Middle frontal gyrus (tissue), 1 donor: ENCODE measurements at regions not wholly inside any gene's neighbourhood (a gene's known extent, or its start where the extent isn't known, plus 50 kb on each side); places are given as distances from the start of the nearest gene placed in this dataset.
"Not testable (repeated sequence)": the region's sequence is repeated elsewhere in the genome, so short reads cannot be mapped to it uniquely, and the experiment has no call there.

ENCODE experiments used
- DNase-seq: peaks from one replicate; pipeline ENCODE4 v3.0.0-alpha.2; 2015; ENCODE audit warnings: low spot score; ENCODE audit errors: extremely low spot score

DNA sequence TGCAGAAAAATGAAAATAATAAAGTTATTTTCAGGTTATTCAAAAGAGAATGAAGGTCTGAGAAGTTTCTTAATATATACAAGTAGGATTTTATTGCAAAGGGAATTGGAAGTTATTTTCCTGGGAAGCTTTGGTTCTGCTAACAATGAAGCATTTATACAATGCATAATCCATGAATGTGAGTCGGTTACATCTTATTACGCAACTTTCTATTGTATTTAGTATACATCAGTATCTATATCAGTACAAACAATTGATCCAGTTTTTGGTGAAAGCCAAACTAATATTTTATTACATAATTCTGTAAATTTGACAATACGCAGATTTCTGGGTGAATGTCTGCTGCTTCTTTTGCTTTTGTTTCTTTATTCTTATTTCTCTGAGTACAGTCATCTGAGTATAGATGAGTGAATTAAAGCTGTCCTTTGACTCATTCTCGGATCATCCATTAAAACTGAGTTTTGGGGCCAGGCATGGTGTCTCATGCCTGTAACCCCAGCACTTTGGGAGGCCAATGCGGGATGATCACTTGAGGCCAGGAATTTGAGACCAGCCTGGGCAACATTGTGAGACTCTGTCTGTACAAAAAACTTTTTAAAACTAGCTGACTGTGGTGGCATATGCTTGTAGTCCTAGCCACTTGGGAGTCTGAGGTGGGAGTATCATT, 108.5 kb downstream of the SOCS6 start:
- DNase-seq: no peak

- DNase-seq: not testable (repeated sequence)
Observed at GRCh38 chr18:70395771-70396170, 106.9 kb downstream of the SOCS6 start.

- DNase-seq: no peak
Observed at GRCh38 chr18:70394672-70395071, 105.8 kb downstream of the SOCS6 start.

GRCh38 chr18:70390371-70391090, 101.7 kb downstream of the SOCS6 start:
- no peak for DNase-seq

DNA sequence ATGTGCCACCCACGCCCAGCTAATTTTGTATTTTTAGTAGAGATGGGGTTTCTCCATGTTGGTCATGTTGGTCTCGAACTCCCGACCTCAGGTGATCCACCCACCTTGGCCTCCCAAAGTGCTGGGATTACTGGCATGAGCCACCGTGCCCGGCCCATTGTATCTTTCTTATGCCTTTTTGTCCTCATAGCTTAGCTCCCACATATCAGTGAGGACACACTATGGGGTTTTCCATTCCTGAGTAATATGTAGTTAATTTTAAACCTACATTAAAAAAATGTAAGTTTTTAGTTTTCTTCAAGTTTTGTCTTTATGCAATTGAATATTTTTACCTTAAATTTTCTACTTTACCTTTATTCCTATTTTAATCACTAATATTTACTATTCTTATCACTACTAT, 100.2 kb downstream of the SOCS6 start:
- not testable (repeated sequence) for DNase-seq

DNA sequence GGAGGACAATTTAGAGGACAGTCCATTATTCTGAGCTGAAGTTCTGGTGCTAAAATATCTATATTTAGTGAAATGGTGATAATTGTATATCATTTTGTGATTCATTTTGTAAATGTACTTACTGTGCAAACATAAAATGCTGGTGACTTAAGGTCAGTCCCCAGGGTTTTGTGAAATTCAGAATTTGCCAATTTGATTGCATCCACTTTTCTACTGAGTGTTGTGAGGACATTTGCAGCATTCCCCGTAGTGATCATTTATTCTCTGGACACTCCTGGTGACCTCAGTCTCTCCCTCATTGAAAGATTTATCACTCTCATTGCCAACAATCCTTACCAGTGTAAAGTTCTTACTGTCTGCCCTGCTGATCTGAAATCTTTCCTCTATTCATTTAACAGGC, 98.2 kb downstream of the SOCS6 start:
- no peak for DNase-seq

DNA sequence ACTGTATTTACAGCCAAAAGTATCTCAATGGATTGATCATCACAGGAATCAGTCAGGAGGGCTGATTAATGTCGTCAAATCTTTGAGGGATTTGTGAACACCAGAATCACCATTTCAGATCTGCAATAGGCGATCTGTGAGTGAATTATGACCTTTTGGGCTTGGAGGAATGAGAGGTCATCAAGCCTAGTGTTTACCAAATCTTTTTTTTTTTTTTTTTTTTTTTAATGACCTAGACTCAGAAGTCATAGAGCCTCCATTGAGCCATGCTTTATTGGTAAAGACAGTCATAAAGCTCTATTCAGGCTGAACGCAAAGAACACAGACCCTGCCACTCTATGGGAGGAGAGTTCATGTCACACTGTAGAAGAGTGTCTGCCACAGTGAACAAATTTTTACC, 97.7 kb downstream of the SOCS6 start:
- no peak for DNase-seq

GRCh38 chr18:70385474-70385873, 96.6 kb downstream of the SOCS6 start:
- DNase-seq: no peak

GRCh38 chr18:70384181-70384790, 95.4 kb downstream of the SOCS6 start:
- DNase-seq: no peak

DNA sequence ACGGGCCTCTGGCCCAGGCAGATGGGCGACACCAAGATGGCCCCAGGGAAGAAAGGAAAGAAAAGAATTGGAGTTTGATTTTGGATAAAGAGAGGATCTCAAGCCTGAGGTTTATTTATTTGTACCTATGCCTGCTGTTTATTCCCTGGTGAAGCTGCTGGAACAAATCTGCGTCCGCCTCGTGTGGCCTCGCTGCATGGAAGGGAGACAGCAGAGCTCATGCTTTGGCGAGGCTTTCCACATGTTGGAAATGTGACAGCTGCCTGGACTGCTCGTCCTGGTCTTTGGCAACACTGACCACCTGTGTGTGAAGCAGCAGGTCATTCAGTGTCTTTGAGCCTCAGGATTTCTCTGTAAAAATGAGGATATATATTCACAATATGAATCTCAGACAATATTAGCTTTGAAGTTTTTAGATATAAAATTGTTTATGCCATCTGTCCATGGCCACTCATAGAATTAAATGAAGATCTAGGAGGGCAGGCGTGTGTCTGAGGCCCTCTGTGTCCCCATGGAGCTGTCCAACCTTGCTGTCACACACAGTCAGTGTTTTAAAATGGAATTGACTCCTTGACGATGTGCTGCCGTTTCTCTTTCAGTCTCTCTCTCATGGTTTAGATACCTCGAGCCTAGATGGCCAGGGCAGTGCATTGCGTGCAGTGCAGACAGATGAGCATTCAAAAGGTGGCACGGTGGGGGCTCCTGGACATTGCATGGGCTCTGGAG, 94.3 kb downstream of the SOCS6 start:
- DNase-seq: no peak

- no peak for DNase-seq
Observed at GRCh38 chr18:70382017-70382416, 93.2 kb downstream of the SOCS6 start.

- DNase-seq: peak; percentile 53
Observed at GRCh38 chr18:70380915-70381896, 92.4 kb downstream of the SOCS6 start.
